ENCODE measurements at regions not wholly inside any gene's neighbourhood (a gene's known extent, or its start where the extent isn't known, plus 50 kb on each side); places are given as distances from the start of the nearest gene placed in this dataset.

GRCh38 chr17:79365351-79365750, 245.5 kb downstream of the RBFOX3 start:
- no peak for TF ChIP-seq CTCF (conservative IDR thresholded peaks at IDR 0.05)
- TF ChIP-seq ZFX (IDR thresholded peaks at IDR 0.05) = no peak

All from C4-2B (cell line).